Kidney epithelial cell (primary cell): ENCODE measurements at regions not wholly inside any gene's neighbourhood (a gene's known extent, or its start where the extent isn't known, plus 50 kb on each side); places are given as distances from the start of the nearest gene placed in this dataset.

Experiments used
- DNase-seq: peaks from one replicate; pipeline ENCODE4 v3.0.0-alpha.2; 2010; ENCODE audit warnings: low read depth
- H3K27me3 ChIP-seq: 2 replicates; pipeline ENCODE4 v1.6.0; 2011; ENCODE audit warnings: low read length; ENCODE audit not compliant: control insufficient read depth, insufficient read depth
- H3K36me3 ChIP-seq: 2 replicates; pipeline ENCODE4 v1.5.1; 2011; ENCODE audit warnings: low read length; ENCODE audit not compliant: control insufficient read depth, insufficient read depth
- H3K4me3 ChIP-seq: 2 replicates; pipeline ENCODE4 v1.5.1; 2011; ENCODE audit warnings: low read depth, mild to moderate bottlenecking, control low read depth, low read length
- TF ChIP-seq, protein P1 (sequence below): IDR thresholded peaks from 2 replicates; pipeline ENCODE4 v1.5.1; 2011; ENCODE audit warnings: mild to moderate bottlenecking, moderate library complexity, low read length, control low read depth, inconsistent platforms; ENCODE audit not compliant: insufficient read depth, poor library complexity, severe bottlenecking

DNA sequence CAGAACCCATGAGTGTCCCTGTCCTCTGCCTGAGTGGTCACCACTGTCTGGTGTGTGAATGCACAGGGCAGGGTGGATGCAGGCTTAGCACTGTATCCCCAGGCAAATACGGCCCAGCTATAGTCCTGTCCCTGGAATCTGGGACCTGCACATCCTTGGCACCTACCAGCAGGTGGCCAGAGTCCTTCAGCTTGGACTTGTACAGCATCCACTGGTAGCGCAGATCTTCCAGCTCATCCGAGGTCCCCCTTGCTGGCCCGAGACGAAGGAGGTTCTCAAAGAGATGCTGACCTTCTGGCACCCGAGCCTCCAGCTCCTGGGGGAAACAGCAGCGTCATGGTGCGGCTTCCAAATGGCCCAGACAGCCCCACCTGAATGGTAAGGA is 83.4 kb downstream of the SYNE3 start:
- no peaks in the 10 kb centered on the region for H3K36me3 ChIP-seq
- DNase-seq: no peak
- H3K27me3 ChIP-seq: no peaks in the 10 kb centered on the region
- H3K4me3 ChIP-seq: no peak overlapping the region
- TF ChIP-seq, protein P1, sequence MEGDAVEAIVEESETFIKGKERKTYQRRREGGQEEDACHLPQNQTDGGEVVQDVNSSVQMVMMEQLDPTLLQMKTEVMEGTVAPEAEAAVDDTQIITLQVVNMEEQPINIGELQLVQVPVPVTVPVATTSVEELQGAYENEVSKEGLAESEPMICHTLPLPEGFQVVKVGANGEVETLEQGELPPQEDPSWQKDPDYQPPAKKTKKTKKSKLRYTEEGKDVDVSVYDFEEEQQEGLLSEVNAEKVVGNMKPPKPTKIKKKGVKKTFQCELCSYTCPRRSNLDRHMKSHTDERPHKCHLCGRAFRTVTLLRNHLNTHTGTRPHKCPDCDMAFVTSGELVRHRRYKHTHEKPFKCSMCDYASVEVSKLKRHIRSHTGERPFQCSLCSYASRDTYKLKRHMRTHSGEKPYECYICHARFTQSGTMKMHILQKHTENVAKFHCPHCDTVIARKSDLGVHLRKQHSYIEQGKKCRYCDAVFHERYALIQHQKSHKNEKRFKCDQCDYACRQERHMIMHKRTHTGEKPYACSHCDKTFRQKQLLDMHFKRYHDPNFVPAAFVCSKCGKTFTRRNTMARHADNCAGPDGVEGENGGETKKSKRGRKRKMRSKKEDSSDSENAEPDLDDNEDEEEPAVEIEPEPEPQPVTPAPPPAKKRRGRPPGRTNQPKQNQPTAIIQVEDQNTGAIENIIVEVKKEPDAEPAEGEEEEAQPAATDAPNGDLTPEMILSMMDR: no peak

DNA sequence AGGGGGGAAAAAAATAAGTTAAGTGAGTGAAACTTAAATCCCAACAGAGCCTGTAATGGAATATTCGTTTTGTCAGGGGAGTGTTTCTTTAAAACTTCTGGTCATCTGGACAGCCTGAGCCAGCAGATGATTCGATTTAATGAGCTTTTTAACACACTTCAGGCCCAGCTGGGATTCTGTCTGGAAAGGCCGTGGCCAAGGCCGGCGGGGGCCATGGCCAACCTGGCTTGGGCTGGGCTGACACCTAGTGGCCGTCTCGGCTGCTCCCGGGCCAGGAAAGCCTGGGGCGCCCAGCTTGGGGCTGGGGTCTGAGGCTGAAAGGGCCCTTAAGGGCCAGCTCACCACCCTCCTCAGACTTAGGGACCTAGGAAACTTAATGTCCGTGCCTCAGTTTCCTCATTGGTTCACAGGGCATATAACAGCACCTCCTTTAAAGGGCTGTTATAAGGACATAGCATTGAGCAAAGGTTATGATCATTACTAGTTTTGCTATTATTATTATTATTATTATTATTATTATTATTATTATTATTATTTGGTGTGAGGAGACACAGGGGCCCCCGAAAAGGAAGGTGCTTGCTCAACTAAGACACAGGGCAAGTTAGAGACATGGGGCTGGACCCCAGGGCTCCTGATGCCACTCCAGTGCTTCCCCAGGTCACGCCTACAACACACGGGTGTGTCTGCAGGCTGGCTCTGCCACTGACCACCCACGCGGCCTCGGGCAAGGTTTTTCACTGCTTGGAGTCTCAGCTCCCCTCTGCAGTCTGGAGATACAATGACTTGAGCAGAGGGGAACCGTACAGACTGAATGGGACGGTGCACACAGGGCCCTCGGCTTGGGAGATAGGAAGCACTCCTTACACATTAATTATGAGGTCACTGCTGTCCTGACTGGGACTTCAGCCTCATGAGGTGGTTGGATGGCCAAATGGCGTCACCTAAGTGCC is 84.0 kb downstream of the SYNE3 start:
- Histone ChIP-seq H3K4me3 (no peak overlapping the region), H3K36me3 (no peaks in the 10 kb centered on the region), H3K27me3 (no peaks in the 10 kb centered on the region)
- no peak for DNase-seq
- TF ChIP-seq, protein P1: peak; percentile 94

DNA sequence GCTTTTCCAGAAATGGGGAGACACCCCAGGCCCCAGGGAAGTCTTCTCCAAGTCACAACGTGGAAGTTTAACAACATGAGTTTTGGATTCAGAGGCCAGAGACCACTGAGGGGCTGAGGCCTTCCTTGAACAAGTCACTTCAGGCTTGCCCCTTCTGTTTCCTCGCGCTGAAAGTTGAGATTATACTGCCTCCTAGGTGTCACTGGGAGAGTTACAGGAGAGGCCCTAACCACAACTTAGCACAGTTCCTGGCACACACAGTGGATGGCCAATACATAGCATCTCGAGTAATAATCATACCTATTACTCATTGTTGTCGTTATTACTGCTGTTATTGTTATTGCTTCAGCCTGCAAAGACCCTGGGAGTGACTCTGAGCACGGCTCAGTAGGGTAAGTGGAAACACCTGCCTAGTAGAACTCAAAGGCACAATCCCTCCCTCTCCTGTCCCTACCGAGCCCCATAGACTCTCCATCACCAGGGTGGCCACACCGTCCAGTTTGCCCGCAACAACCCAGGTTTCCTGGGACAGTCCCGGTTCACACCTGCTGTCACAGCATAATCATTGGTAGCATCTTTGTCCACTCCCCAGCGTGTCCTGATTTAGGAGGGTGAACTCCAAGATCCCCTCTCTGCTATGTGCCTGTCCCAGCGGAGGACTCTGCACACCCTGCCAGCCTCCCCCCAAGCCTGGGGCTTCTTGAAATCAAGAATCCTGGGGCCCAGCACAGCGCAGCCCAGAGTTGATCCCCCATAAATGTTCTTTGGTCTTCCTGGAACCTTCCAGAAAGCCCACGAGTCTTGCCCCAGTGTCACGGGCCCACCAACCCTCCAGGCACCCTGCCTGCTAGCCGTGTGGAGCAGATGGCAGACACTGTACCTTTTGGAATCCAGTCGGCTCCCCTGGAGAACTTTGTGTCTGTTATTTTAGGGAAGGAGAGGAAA is 85.0 kb downstream of the SYNE3 start:
- Histone ChIP-seq H3K4me3 (no peak overlapping the region), H3K36me3 (no peaks in the 10 kb centered on the region), H3K27me3 (no peaks in the 10 kb centered on the region)
- TF ChIP-seq, protein P1: peak; percentile 67
- no peak for DNase-seq

DNA sequence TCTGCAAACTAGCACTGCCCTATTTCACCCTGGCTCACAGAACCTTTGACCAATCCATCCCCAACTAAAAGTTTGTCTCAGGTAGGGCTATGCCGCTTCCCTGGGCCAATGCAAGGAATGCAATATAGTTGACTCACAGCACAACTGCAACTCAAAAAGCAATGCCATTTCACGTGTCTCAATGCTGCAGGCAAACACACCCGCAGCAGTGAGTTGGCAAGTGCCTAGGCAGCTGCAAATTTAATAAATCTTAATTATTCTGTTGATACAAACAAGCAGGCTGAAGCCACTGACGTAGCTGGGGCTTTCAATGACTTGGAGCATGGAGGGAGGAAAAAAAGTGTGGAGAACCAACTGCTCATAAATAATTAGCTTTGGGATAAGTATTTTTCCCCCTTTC is 87.9 kb downstream of the SYNE3 start:
- no peak overlapping the region for H3K4me3 ChIP-seq
- DNase-seq: no peak
- TF ChIP-seq, protein P1: no peak
- no peaks in the 10 kb centered on the region for H3K27me3 ChIP-seq
- H3K36me3 ChIP-seq: no peaks in the 10 kb centered on the region

DNA sequence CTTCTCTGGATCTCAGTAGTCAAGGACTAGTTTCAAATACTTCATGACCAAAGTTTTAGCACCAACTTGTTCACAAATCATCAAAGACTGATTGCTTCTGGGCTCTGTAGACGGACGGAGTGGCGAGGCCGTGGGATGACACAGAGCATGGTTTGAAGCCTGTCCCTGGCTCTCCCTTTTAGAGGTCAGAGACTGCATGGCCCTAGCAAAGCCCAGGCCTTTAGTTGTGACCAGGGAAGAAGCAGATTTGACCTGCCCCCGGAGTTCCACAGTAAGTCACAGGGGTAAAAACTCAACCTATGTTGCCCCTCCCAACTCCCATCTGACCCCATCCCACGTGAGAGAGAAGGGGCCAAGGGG is 90.4 kb downstream of the SYNE3 start:
- TF ChIP-seq, protein P1: no peak
- DNase-seq: no peak

More for the DNA sequence above, 90.4 kb downstream of the SYNE3 start:
- Histone ChIP-seq H3K27me3 (no peaks in the 10 kb centered on the region), H3K4me3 (no peak overlapping the region), H3K36me3 (no peaks in the 10 kb centered on the region)
